ENCODE measurements at regions not wholly inside any gene's neighbourhood (a gene's known extent, or its start where the extent isn't known, plus 50 kb on each side); places are given as distances from the start of the nearest gene placed in this dataset.

DNA sequence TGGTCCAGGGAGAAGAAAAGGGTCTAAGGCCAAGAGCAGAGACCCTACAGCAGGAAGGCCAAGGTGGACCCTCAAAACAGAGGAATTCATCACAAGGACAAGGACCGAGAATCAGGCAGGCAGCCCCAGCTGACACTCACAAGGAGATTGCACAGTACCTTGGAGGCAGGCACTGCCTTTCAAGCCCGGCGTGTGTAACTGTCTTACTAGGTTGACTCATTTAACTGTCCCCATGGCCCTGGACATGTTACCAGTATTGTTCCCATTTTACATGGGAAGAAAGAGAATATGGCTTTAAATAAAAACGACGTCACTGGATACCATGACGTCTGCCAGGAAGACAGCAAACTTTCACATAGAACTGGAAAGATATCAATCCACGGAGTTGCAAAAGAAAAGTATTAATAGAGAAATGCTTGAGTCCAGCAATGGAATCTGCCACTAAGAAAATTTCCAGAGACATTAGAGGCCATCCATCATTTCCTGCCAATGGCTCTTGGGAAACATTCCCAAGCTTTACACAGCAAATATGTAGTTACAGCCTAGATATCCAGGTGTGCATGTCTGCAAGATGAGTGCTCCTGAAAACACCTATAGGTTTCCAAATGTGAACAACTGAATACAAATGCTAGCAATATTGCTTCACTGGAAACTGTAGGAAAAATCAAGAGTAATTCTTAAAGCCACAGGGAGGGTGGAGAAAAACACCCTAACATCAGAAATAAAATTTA lies 111.5 kb upstream of the RPS6KA2 start:
- Histone ChIP-seq H3K27me3 (ENCODE audit: insufficient read depth, low read length) (no peaks in the 10 kb centered on the region), H3K4me3 (ENCODE audit: low read depth, low read length, poor library complexity, severe bottlenecking) (no peak overlapping the region), H3K4me1 (ENCODE audit: insufficient read depth, low read length, severe bottlenecking) (no peaks in the 10 kb centered on the region), H3K79me2 (ENCODE audit: insufficient read depth, low read length) (no peaks in the 10 kb centered on the region), H3K27ac (ENCODE audit: low read depth, low read length, poor library complexity, severe bottlenecking) (no peak overlapping the region), H3F3A (ENCODE audit: insufficient read depth, low read length) (no peaks in the 10 kb centered on the region), H3K9me3 (ENCODE audit: low read length) (no peaks in the 10 kb centered on the region), H3K9me2 (ENCODE audit: low read depth, low read length) (no peaks in the 10 kb centered on the region), H4K20me1 (ENCODE audit: insufficient read depth, low read length) (no peaks in the 10 kb centered on the region), H3K4me2 (ENCODE audit: low read length) (no peak overlapping the region), H3K9ac (ENCODE audit: low read length) (no peak overlapping the region), H3K36me3 (ENCODE audit: insufficient read depth, low read length) (no peaks in the 10 kb centered on the region), H2AFZ (ENCODE audit: low read length) (no peak overlapping the region)
- TF ChIP-seq EZH2 (IDR thresholded peaks at IDR 0.05; ENCODE audit: borderline replicate concordance, low read length), result no peak
- TF ChIP-seq, protein P1, sequence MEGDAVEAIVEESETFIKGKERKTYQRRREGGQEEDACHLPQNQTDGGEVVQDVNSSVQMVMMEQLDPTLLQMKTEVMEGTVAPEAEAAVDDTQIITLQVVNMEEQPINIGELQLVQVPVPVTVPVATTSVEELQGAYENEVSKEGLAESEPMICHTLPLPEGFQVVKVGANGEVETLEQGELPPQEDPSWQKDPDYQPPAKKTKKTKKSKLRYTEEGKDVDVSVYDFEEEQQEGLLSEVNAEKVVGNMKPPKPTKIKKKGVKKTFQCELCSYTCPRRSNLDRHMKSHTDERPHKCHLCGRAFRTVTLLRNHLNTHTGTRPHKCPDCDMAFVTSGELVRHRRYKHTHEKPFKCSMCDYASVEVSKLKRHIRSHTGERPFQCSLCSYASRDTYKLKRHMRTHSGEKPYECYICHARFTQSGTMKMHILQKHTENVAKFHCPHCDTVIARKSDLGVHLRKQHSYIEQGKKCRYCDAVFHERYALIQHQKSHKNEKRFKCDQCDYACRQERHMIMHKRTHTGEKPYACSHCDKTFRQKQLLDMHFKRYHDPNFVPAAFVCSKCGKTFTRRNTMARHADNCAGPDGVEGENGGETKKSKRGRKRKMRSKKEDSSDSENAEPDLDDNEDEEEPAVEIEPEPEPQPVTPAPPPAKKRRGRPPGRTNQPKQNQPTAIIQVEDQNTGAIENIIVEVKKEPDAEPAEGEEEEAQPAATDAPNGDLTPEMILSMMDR (IDR thresholded peaks at IDR 0.05; ENCODE audit: low read length), result no peak

DNA sequence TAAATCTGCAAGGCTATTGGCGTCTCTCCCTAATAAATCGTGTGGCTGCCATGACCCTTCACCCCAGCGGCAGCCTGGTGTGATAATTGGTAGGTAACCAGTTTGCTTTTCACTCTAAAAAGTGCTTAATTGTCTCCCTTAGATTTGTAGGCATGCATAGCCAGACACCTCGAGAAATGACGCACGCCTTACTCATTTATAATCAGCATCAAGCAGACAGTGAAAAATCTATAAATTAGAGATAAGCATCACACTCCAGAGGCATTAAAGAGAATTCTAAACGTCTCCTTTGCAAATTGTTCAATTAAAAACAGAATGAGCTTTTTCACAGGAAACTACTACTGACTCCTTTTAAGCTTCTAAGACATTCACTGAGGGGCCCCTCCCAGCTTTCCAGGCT lies 110.2 kb upstream of the RPS6KA2 start:
- no peak overlapping the region for H2AFZ ChIP-seq (ENCODE audit: low read length)
- H3K4me1 ChIP-seq (ENCODE audit: insufficient read depth, low read length, severe bottlenecking), result no peaks in the 10 kb centered on the region
- no peaks in the 10 kb centered on the region for H4K20me1 ChIP-seq (ENCODE audit: insufficient read depth, low read length)
- H3F3A ChIP-seq (ENCODE audit: insufficient read depth, low read length), result no peaks in the 10 kb centered on the region
- H3K4me2 ChIP-seq (ENCODE audit: low read length), result no peak overlapping the region
- no peaks in the 10 kb centered on the region for H3K9me2 ChIP-seq (ENCODE audit: low read depth, low read length)
- no peaks in the 10 kb centered on the region for H3K79me2 ChIP-seq (ENCODE audit: insufficient read depth, low read length)
- no peak overlapping the region for H3K27ac ChIP-seq (ENCODE audit: low read depth, low read length, poor library complexity, severe bottlenecking)
- no peak overlapping the region for H3K4me3 ChIP-seq (ENCODE audit: low read depth, low read length, poor library complexity, severe bottlenecking)
- TF ChIP-seq, protein P1 (IDR thresholded peaks at IDR 0.05; ENCODE audit: low read length), result no peak
- TF ChIP-seq EZH2 (IDR thresholded peaks at IDR 0.05; ENCODE audit: borderline replicate concordance, low read length), result no peak
- no peaks in the 10 kb centered on the region for H3K27me3 ChIP-seq (ENCODE audit: insufficient read depth, low read length)
- H3K36me3 ChIP-seq (ENCODE audit: insufficient read depth, low read length), result no peaks in the 10 kb centered on the region
- H3K9ac ChIP-seq (ENCODE audit: low read length), result no peak overlapping the region
- no peaks in the 10 kb centered on the region for H3K9me3 ChIP-seq (ENCODE audit: low read length)

DNA sequence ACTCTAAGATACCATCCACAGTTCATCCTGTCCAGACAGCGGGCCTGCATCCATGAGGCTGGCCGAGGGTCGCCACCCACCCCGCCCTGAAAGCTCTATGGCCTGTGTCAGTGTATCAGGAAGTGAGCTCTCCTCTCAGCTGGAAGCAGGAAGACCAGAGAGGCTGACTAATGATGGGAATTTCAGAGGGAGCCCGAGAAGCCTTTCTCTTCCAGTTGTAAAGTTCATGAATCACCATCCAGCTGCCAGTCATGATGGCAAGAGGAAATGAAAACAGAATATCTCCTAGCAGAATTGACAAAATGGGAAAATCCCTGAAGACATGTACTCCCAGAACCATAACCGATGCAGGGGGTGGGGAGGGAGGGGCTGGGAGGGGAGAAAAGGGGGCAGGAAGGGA lies 109.6 kb upstream of the RPS6KA2 start:
- Histone ChIP-seq H3K36me3 (ENCODE audit: insufficient read depth, low read length) (no peaks in the 10 kb centered on the region), H3K4me3 (ENCODE audit: low read depth, low read length, poor library complexity, severe bottlenecking) (no peak overlapping the region), H3F3A (ENCODE audit: insufficient read depth, low read length) (no peaks in the 10 kb centered on the region), H3K79me2 (ENCODE audit: insufficient read depth, low read length) (no peaks in the 10 kb centered on the region), H3K27me3 (ENCODE audit: insufficient read depth, low read length) (no peaks in the 10 kb centered on the region), H3K9me3 (ENCODE audit: low read length) (no peaks in the 10 kb centered on the region), H3K9me2 (ENCODE audit: low read depth, low read length) (no peaks in the 10 kb centered on the region), H3K4me1 (ENCODE audit: insufficient read depth, low read length, severe bottlenecking) (no peaks in the 10 kb centered on the region), H3K4me2 (ENCODE audit: low read length) (no peak overlapping the region), H2AFZ (ENCODE audit: low read length) (no peak overlapping the region), H4K20me1 (ENCODE audit: insufficient read depth, low read length) (no peaks in the 10 kb centered on the region), H3K9ac (ENCODE audit: low read length) (no peak overlapping the region), H3K27ac (ENCODE audit: low read depth, low read length, poor library complexity, severe bottlenecking) (no peak overlapping the region)
- no peak for TF ChIP-seq EZH2 (IDR thresholded peaks at IDR 0.05; ENCODE audit: borderline replicate concordance, low read length)
- TF ChIP-seq, protein P1 (IDR thresholded peaks at IDR 0.05; ENCODE audit: low read length), result no peak

Measured in OCI-LY1 (cell line).